OCI-LY1 (cell line): ENCODE measurements at regions not wholly inside any gene's neighbourhood (a gene's known extent, or its start where the extent isn't known, plus 50 kb on each side); places are given as distances from the start of the nearest gene placed in this dataset.

ENCODE experiments used
- EZH2 ChIP-seq: fragments of 200-600 bp; sonication (generic), shearing (Covaris generic); IDR thresholded peaks from 2 replicates; pipeline ENCODE4 v1.8.0; 2017; ENCODE audit warnings: borderline replicate concordance, mixed run types, mild to moderate bottlenecking, antibody characterized with exemption, low read length, moderate library complexity, mixed read lengths
- TF ChIP-seq, protein P1 (sequence below): fragments of 200-600 bp; sonication (generic), shearing (Covaris generic); IDR thresholded peaks from 2 replicates; pipeline ENCODE4 v1.5.1; 2017; ENCODE audit warnings: mild to moderate bottlenecking, antibody characterized with exemption, low read length, moderate library complexity, mixed read lengths

GRCh38 chr1:245095903-245096302 lies 58.9 kb upstream of the KIF26B start:
- TF ChIP-seq, protein P1, sequence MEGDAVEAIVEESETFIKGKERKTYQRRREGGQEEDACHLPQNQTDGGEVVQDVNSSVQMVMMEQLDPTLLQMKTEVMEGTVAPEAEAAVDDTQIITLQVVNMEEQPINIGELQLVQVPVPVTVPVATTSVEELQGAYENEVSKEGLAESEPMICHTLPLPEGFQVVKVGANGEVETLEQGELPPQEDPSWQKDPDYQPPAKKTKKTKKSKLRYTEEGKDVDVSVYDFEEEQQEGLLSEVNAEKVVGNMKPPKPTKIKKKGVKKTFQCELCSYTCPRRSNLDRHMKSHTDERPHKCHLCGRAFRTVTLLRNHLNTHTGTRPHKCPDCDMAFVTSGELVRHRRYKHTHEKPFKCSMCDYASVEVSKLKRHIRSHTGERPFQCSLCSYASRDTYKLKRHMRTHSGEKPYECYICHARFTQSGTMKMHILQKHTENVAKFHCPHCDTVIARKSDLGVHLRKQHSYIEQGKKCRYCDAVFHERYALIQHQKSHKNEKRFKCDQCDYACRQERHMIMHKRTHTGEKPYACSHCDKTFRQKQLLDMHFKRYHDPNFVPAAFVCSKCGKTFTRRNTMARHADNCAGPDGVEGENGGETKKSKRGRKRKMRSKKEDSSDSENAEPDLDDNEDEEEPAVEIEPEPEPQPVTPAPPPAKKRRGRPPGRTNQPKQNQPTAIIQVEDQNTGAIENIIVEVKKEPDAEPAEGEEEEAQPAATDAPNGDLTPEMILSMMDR, result no peak
- TF ChIP-seq EZH2, result no peak
